Upper lobe of left lung (tissue), 6 donors: ENCODE measurements at regions not wholly inside any gene's neighbourhood (a gene's known extent, or its start where the extent isn't known, plus 50 kb on each side); places are given as distances from the start of the nearest gene placed in this dataset.
A peak's percentile ranks its signal among the peaks of the same experiment; 100 is the strongest.

Source experiments
- ATAC-seq, 2 donors: fragments of 200-7000 bp; cut with Tn5 transposase; one replicate each; pipeline ENCODE4 v1.9.1; 2022; ENCODE audit warnings: mild to moderate bottlenecking in 2 of 2, moderate library complexity in 2 of 2; ENCODE audit not compliant: low FRiP score in 2 of 2
- DNase-seq, 2 donors: peaks; one replicate each; pipeline ENCODE4 v3.0.0-alpha.2; 2019 to 2020
- H3K27ac ChIP-seq, 4 donors: fragments of 200-600 bp; sonication (generic); one replicate each; pipeline ENCODE4 v1.5.1; 2016 to 2019
- H3K27me3 ChIP-seq, 4 donors: fragments of 200-600 bp; sonication (generic); one replicate each; pipeline ENCODE4 v1.5.1; 2017 to 2019
- H3K36me3 ChIP-seq, 4 donors: fragments of 200-600 bp; sonication (generic); one replicate each; pipeline ENCODE4 v1.5.1; 2016 to 2019
- H3K4me1 ChIP-seq, 4 donors: fragments of 200-600 bp; sonication (generic); one replicate each; pipeline ENCODE4 v1.5.1; 2018 to 2019
- H3K4me3 ChIP-seq, 4 donors: fragments of 200-600 bp; sonication (generic); one replicate each; pipeline ENCODE4 v1.5.1; 2017 to 2019; ENCODE audit warnings: mild to moderate bottlenecking in 2 of 4, moderate library complexity in 1 of 4
- H3K9me3 ChIP-seq, 4 donors: fragments of 200-600 bp; sonication (generic); one replicate each; pipeline ENCODE4 v1.5.1; 2018 to 2019
- CTCF ChIP-seq, 6 experiments: fragments of 450-650 bp in 4 of 6; fragments of 200-600 bp in 2 of 6; sonication (generic) in 2 of 6; IDR thresholded peaks; one replicate each; pipeline ENCODE4 v1.5.1; 2016 to 2019; ENCODE audit warnings: antibody characterized with exemption in 6 of 6
- EP300 ChIP-seq, 4 donors: sonication (generic); formaldehyde crosslinking; IDR thresholded peaks; one replicate each; pipeline ENCODE4 v1.5.1; 2017; ENCODE audit warnings: antibody characterized with exemption in 4 of 4, control low read depth in 2 of 4
- POLR2A ChIP-seq, 4 donors: fragments of 450-650 bp; IDR thresholded peaks; one replicate each; pipeline ENCODE4 v1.5.1; 2016 to 2017; ENCODE audit warnings: antibody characterized with exemption in 4 of 4, mild to moderate bottlenecking in 2 of 4
- POLR2AphosphoS5 ChIP-seq, 2 donors: sonication (generic); formaldehyde crosslinking; IDR thresholded peaks; one replicate each; pipeline ENCODE4 v1.5.1; 2017; ENCODE audit warnings: antibody characterized with exemption in 2 of 2
- WGBS, 2 donors: methylation state at CpG; one replicate each; pipeline ENCODE4 v1.1.5; 2017 to 2018; 5-methylcytosine and 5-hydroxymethylcytosine counted together
- donor health status: DM: no; HTN: no; CAD: no; lungs with moderate emphysema.
- donor health status: DM: no; HTN: yes; CAD: no; lungs with severe emphysema.

GRCh38 chr6:167575158-167575696 lies 250.3 kb downstream of the TTLL2 start:
- Histone ChIP-seq H3K27ac (no peak overlapping the region), H3K36me3 (no peaks in the 10 kb centered on the region), H3K4me3 (no peak overlapping the region), H3K27me3 (no peaks in the 10 kb centered on the region), H3K4me1 (peaks cover 0 to 5% (median 0%) of the 10 kb centered on the region in 4 donors), H3K9me3 (no peaks in the 10 kb centered on the region)
- ATAC-seq: peak in 1 of 2 donors; percentile 21
- no peak for DNase-seq
- WGBS, 2 donors: 93 to 94% methylated on average over 20 to 23 of the region's 23 CpGs
- TF ChIP-seq POLR2AphosphoS5 (IDR thresholded peaks at IDR 0.05) (no peak), POLR2A (IDR thresholded peaks at IDR 0.05) (no peak), CTCF (IDR thresholded peaks at IDR 0.05) (no peak), EP300 (IDR thresholded peaks at IDR 0.05) (no peak)

- H3K27ac ChIP-seq: no peak overlapping the region
- WGBS, 2 donors: 88 to 91% methylated on average over 21 to 23 of the region's 23 CpGs
- no peaks in the 10 kb centered on the region for H3K9me3 ChIP-seq
- TF ChIP-seq POLR2AphosphoS5 (IDR thresholded peaks at IDR 0.05) (no peak), POLR2A (IDR thresholded peaks at IDR 0.05) (no peak), CTCF (IDR thresholded peaks at IDR 0.05) (no peak), EP300 (IDR thresholded peaks at IDR 0.05) (no peak)
- H3K36me3 ChIP-seq: no peaks in the 10 kb centered on the region
- DNase-seq (no peak), ATAC-seq (no peak)
- H3K27me3 ChIP-seq: no peaks in the 10 kb centered on the region
- H3K4me3 ChIP-seq: no peak overlapping the region
- peaks cover 0 to 5% (median 0%) of the 10 kb centered on the region in 4 donors for H3K4me1 ChIP-seq
Measured at GRCh38 chr6:167576050-167576741, 250.5 kb upstream of the AFDN start.

GRCh38 chr6:167576828-167577503 lies 249.7 kb upstream of the AFDN start:
- ATAC-seq: no peak
- TF ChIP-seq CTCF (IDR thresholded peaks at IDR 0.05) (no peak), POLR2AphosphoS5 (IDR thresholded peaks at IDR 0.05) (no peak), EP300 (IDR thresholded peaks at IDR 0.05) (no peak), POLR2A (IDR thresholded peaks at IDR 0.05) (no peak)
- WGBS, 2 donors: 76 to 78% methylated on average over 14 to 21 of the region's 21 CpGs

GRCh38 chr6:167577891-167578361 lies 248.8 kb upstream of the AFDN start:
- no peak overlapping the region for H3K4me3 ChIP-seq
- ATAC-seq: no peak
- no peaks in the 10 kb centered on the region for H3K36me3 ChIP-seq
- H3K27me3 ChIP-seq: no peaks in the 10 kb centered on the region
- H3K4me1 ChIP-seq: peaks cover 0 to 5% (median 0%) of the 10 kb centered on the region in 4 donors
- DNase-seq: no peak
- TF ChIP-seq CTCF (IDR thresholded peaks at IDR 0.05) (no peak), POLR2AphosphoS5 (IDR thresholded peaks at IDR 0.05) (no peak)
- peaks cover 0 to 1% (median 0%) of the 10 kb centered on the region in 4 donors for H3K9me3 ChIP-seq
- 73 to 95% methylated on average over 7 to 13 of the region's 13 CpGs for WGBS, 2 donors
- H3K27ac ChIP-seq: no peak overlapping the region

More at GRCh38 chr6:167576828-167577503, 249.7 kb upstream of the AFDN start:
- Histone ChIP-seq H3K27ac (no peak overlapping the region), H3K9me3 (no peaks in the 10 kb centered on the region), H3K36me3 (no peaks in the 10 kb centered on the region), H3K4me1 (peaks cover 0 to 5% (median 0%) of the 10 kb centered on the region in 4 donors), H3K27me3 (no peaks in the 10 kb centered on the region), H3K4me3 (no peak overlapping the region)
- DNase-seq: peak in 1 of 2 donors; percentile 65
